Right cardiac atrium (tissue), 5 donors: ENCODE measurements at regions not wholly inside any gene's neighbourhood (a gene's known extent, or its start where the extent isn't known, plus 50 kb on each side); places are given as distances from the start of the nearest gene placed in this dataset.
"Not testable (repeated sequence)": the region's sequence is repeated elsewhere in the genome, so short reads cannot be mapped to it uniquely, and the experiment has no call there.

Experiments used
- ATAC-seq, 2 donors: fragments of 200-7000 bp; cut with Tn5 transposase; one replicate each; pipeline versions ENCODE4 v1.8.0 to v1.9.1; 2020; ENCODE audit warnings: moderate library complexity in 2 of 2, mild to moderate bottlenecking in 1 of 2
- DNase-seq, 3 donors: peaks; one replicate each; pipeline ENCODE4 v3.0.0-alpha.2; 2020
- H3K27ac ChIP-seq: one replicate; pipeline ENCODE4 v1.5.1; 2013; ENCODE audit warnings: mild to moderate bottlenecking, low read length, control low read depth, moderate library complexity
- H3K27me3 ChIP-seq: one replicate; pipeline ENCODE4 v1.6.1; 2013; ENCODE audit not compliant: control insufficient read depth, insufficient read depth
- H3K4me1 ChIP-seq: one replicate; pipeline ENCODE4 v1.6.1; 2013; ENCODE audit warnings: low read length; ENCODE audit not compliant: control insufficient read depth, insufficient read depth
- H3K4me3 ChIP-seq: one replicate; pipeline ENCODE4 v1.5.1; 2013; ENCODE audit warnings: low read length, control low read depth
- H3K9me3 ChIP-seq: one replicate; pipeline ENCODE4 v1.6.1; 2013; ENCODE audit warnings: low read length; ENCODE audit not compliant: control insufficient read depth
- WGBS: extraction: QIAGEN DNeasy Blood & Tissue Kit; methylation state at CpG from one replicate; pipeline ENCODE4 v1.1.7; 2013; 5-methylcytosine and 5-hydroxymethylcytosine counted together
- intact Hi-C, 4 donors: fragments of 100-400 bp; cut with DNase I; formaldehyde crosslinking; loops; one replicate each; pipeline versions ENCODE4 v1.11.0 to v1.14.0; 2022 to 2023
- donor health status: healthy with polysubstance abuse.
- donor health status: DM: no; HTN: yes; CAD: no.
- donor health status: DM: no; HTN: no; CAD: no.
- donor health status: DM: no; HTN: yes; CAD: no; lungs with severe emphysema.
- donor health status: DM: yes; HTN: yes; CAD: no.

- ATAC-seq (no peak), DNase-seq (no peak)
- intact Hi-C loops: no loop called here
- Histone ChIP-seq H3K9me3 (no peaks in the 10 kb centered on the region), H3K27ac (no peak overlapping the region), H3K4me1 (no peaks in the 10 kb centered on the region), H3K27me3 (no peaks in the 10 kb centered on the region), H3K4me3 (no peak overlapping the region)
- WGBS: 62% methylated on average over 6 of the region's 6 CpGs
These were observed 156.6 kb downstream of the UNC5CL start for GRCh38 chr6:40882323-40882997.

- no peak for DNase-seq
- H3K4me3 ChIP-seq: no peak overlapping the region
These were observed 157.5 kb downstream of the UNC5CL start for GRCh38 chr6:40881501-40881900.

GRCh38 chr6:40880906-40881305 lies 158.1 kb downstream of the UNC5CL start:
- Histone ChIP-seq H3K9me3 (no peaks in the 10 kb centered on the region), H3K4me1 (no peaks in the 10 kb centered on the region), H3K4me3 (no peak overlapping the region), H3K27ac (no peak overlapping the region), H3K27me3 (no peaks in the 10 kb centered on the region)
- WGBS: 82% methylated on average over 2 of the region's 2 CpGs
- ATAC-seq (no peak), DNase-seq (no peak)
- intact Hi-C loops: no loop called here

More at GRCh38 chr6:40881501-40881900, 157.5 kb downstream of the UNC5CL start:
- no peak for ATAC-seq
- intact Hi-C loops: no loop called here
- Histone ChIP-seq H3K4me1 (no peaks in the 10 kb centered on the region), H3K27ac (no peak overlapping the region), H3K27me3 (no peaks in the 10 kb centered on the region), H3K9me3 (no peaks in the 10 kb centered on the region)
- WGBS: 76% methylated on average over 2 of the region's 2 CpGs

- DNase-seq: no peak
- intact Hi-C loops: no loop called here
- Histone ChIP-seq H3K9me3 (no peaks in the 10 kb centered on the region), H3K27ac (no peak overlapping the region), H3K4me1 (no peaks in the 10 kb centered on the region), H3K4me3 (no peak overlapping the region), H3K27me3 (no peaks in the 10 kb centered on the region)
- 90% methylated on average over 2 of the region's 2 CpGs for WGBS
- ATAC-seq: no peak
These were observed 159.9 kb downstream of the UNC5CL start for GRCh38 chr6:40879169-40879568.

GRCh38 chr6:40877362-40877761 lies 161.7 kb downstream of the UNC5CL start:
- no peak overlapping the region for H3K27ac ChIP-seq
- DNase-seq (no peak), ATAC-seq (no peak)
- whole genome bisulfite sequencing: 53% methylated on average over 1 of the region's 1 CpG
- intact Hi-C loops: no loop called here
- H3K4me3 ChIP-seq: no peak overlapping the region
- no peaks in the 10 kb centered on the region for H3K27me3 ChIP-seq
- H3K9me3 ChIP-seq: no peaks in the 10 kb centered on the region
- H3K4me1 ChIP-seq: no peaks in the 10 kb centered on the region

- intact Hi-C loops: no loop called here
- Histone ChIP-seq H3K9me3 (no peaks in the 10 kb centered on the region), H3K27ac (no peak overlapping the region), H3K4me1 (no peaks in the 10 kb centered on the region), H3K4me3 (no peak overlapping the region), H3K27me3 (no peaks in the 10 kb centered on the region)
- ATAC-seq (no peak), DNase-seq (no peak)
- 72% methylated on average over 2 of the region's 2 CpGs for WGBS
These were observed 162.7 kb downstream of the UNC5CL start for GRCh38 chr6:40876336-40876735.

GRCh38 chr6:40874495-40874894 lies 164.5 kb downstream of the UNC5CL start:
- DNase-seq: no peak
- no peak overlapping the region for H3K4me3 ChIP-seq
- no peaks in the 10 kb centered on the region for H3K9me3 ChIP-seq
- H3K27ac ChIP-seq: no peak overlapping the region
- ATAC-seq: no peak
- WGBS: 48% methylated on average over 4 of the region's 4 CpGs
- H3K27me3 ChIP-seq: no peaks in the 10 kb centered on the region
- intact Hi-C loops: no loop called here
- H3K4me1 ChIP-seq: no peaks in the 10 kb centered on the region

- intact Hi-C loops: no loop called here
- 40% methylated on average over 5 of the region's 5 CpGs for WGBS
- H3K4me1 ChIP-seq: no peaks in the 10 kb centered on the region
- no peaks in the 10 kb centered on the region for H3K9me3 ChIP-seq
- no peak for ATAC-seq
- no peak overlapping the region for H3K27ac ChIP-seq
- DNase-seq: no peak
- H3K27me3 ChIP-seq: no peaks in the 10 kb centered on the region
- no peak overlapping the region for H3K4me3 ChIP-seq
These were observed 167.6 kb downstream of the UNC5CL start for GRCh38 chr6:40871424-40871823.

GRCh38 chr6:40868089-40868865 lies 170.7 kb downstream of the UNC5CL start:
- not testable (repeated sequence) for H3K9me3 ChIP-seq
- WGBS: 73% methylated on average over 14 of the region's 14 CpGs

GRCh38 chr6:40867527-40867926 lies 171.5 kb downstream of the UNC5CL start:
- not testable (repeated sequence) for ATAC-seq, H3K27ac ChIP-seq
- WGBS: 82% methylated on average over 9 of the region's 9 CpGs

More at GRCh38 chr6:40868089-40868865, 170.7 kb downstream of the UNC5CL start:
- intact Hi-C loops, H3K4me1 ChIP-seq, H3K4me3 ChIP-seq, H3K27me3 ChIP-seq, ATAC-seq, DNase-seq, H3K27ac ChIP-seq: not testable (repeated sequence)

GRCh38 chr6:40865259-40865658 lies 173.8 kb downstream of the UNC5CL start:
- ATAC-seq, H3K27me3 ChIP-seq, H3K4me3 ChIP-seq, H3K9me3 ChIP-seq, H3K27ac ChIP-seq, H3K4me1 ChIP-seq, DNase-seq, intact Hi-C loops: not testable (repeated sequence)
- 84% methylated on average over 2 of the region's 2 CpGs for WGBS

More at GRCh38 chr6:40867527-40867926, 171.5 kb downstream of the UNC5CL start:
- intact Hi-C loops, H3K4me3 ChIP-seq, H3K4me1 ChIP-seq, DNase-seq, H3K27me3 ChIP-seq, H3K9me3 ChIP-seq: not testable (repeated sequence)
